ENCODE measurements at regions not wholly inside any gene's neighbourhood (a gene's known extent, or its start where the extent isn't known, plus 50 kb on each side); places are given as distances from the start of the nearest gene placed in this dataset.

- H3K36me3 ChIP-seq (replicated peaks in 1 of 2; ENCODE audit: control extremely low read depth in 1 of 2, control insufficient read depth in 1 of 2, extremely low read depth in 1 of 2, insufficient read depth in 2 of 2, low read length in 1 of 2) = no peaks in the 10 kb centered on the region
- no peaks in the 10 kb centered on the region for H3K4me1 ChIP-seq (ENCODE audit: control insufficient read depth in 2 of 2, insufficient read depth in 2 of 2, low read length in 2 of 2)
- peaks cover 6% of the 10 kb centered on the region for H3K9me3 Mint-ChIP-seq (ENCODE audit: insufficient read depth)
- H4K20me1 ChIP-seq (ENCODE audit: control insufficient read depth, insufficient read depth, low read length, poor library complexity, severe bottlenecking) = no peaks in the 10 kb centered on the region
- TF ChIP-seq EZH2 (IDR thresholded peaks at IDR 0.05; ENCODE audit: borderline replicate concordance, insufficient read depth, low read depth, low read length, poor library complexity, severe bottlenecking) (no peak), CTCF (IDR thresholded peaks at IDR 0.05) (no peak)
- H3K4me2 ChIP-seq (replicated peaks; ENCODE audit: low read depth, low read length, poor library complexity, severe bottlenecking) = no peak overlapping the region
- ATAC-seq (ENCODE audit: low read depth) = no peak
- no peak overlapping the region for H3K4me3 ChIP-seq (ENCODE audit: control extremely low read depth in 1 of 5, extremely low read depth in 1 of 5, insufficient read depth in 1 of 5, low read depth in 2 of 5, low read length in 4 of 5)
- 81% methylated on average over 9 of the region's 11 CpGs for WGBS (ENCODE audit: insufficient coverage)
- no peaks in the 10 kb centered on the region for H3K79me2 ChIP-seq (ENCODE audit: control insufficient read depth, insufficient read depth, low read length)
- intact Hi-C loops (cut with micrococcal nuclease) = no loop called here
- no peak overlapping the region for H2AFZ ChIP-seq (ENCODE audit: insufficient read depth, low read depth, low read length, poor library complexity, severe bottlenecking)
- H3K27ac ChIP-seq (ENCODE audit: low read length in 2 of 2) = no peak overlapping the region
- no peak overlapping the region for H3K27ac Mint-ChIP-seq
- H3K4me3 Mint-ChIP-seq = no peak overlapping the region
- no peak overlapping the region for H3K9ac ChIP-seq (ENCODE audit: low read length)
- ChIA-PET CTCF (no interaction called here), POLR2A (no interaction called here)
- no peak for DNase-seq
- H3K27me3 ChIP-seq (replicated peaks in 1 of 4; ENCODE audit: control extremely low read depth in 1 of 4, control insufficient read depth in 3 of 4, insufficient read depth in 4 of 4, low read length in 3 of 4) = peaks cover 0 to 21% (median 2%) of the 10 kb centered on the region in 4 experiments
- H3K4me1 Mint-ChIP-seq = no peaks in the 10 kb centered on the region
- peaks cover 26% of the 10 kb centered on the region for H3K27me3 Mint-ChIP-seq
- H3K9me3 ChIP-seq (ENCODE audit: control extremely low read depth in 1 of 3, control insufficient read depth in 2 of 3, insufficient read depth in 1 of 3, low read length in 2 of 3) = peaks cover 0 to 23% (median 18%) of the 10 kb centered on the region in 3 donors
Measured at GRCh38 chr15:77840991-77841775, 208.5 kb upstream of the LINGO1 start.

Data from B cell (primary cell).